HEK293T (cell line): ENCODE measurements at regions not wholly inside any gene's neighbourhood (a gene's known extent, or its start where the extent isn't known, plus 50 kb on each side); places are given as distances from the start of the nearest gene placed in this dataset.
"Not testable (repeated sequence)": the region's sequence is repeated elsewhere in the genome, so short reads cannot be mapped to it uniquely, and the experiment has no call there.

Experiments used
- CTCF ChIA-PET: fragments of 350-600 bp; formaldehyde crosslinking; extraction: SDS; loops from one replicate; lab custom pipeline; 2021; ENCODE audit warnings: antibody characterized with exemption, inconsistent platforms; lab: Yijun Ruan, JAX
- POLR2A ChIA-PET: fragments of 350-600 bp; formaldehyde crosslinking; extraction: SDS; loops from one replicate; lab custom pipeline; 2020; ENCODE audit warnings: antibody characterized with exemption, inconsistent platforms; lab: Yijun Ruan, JAX
- DNase-seq: peaks from one replicate; pipeline ENCODE4 v3.0.0; 2012; ENCODE audit warnings: mixed read lengths; ENCODE audit errors: extremely low spot score
- ARNT ChIP-seq: fragments of 450-650 bp; IDR thresholded peaks from 2 replicates; pipeline ENCODE4 v1.6.1; 2017; ENCODE audit warnings: mild to moderate bottlenecking
- BHLHE40 ChIP-seq: fragments of 450-650 bp; IDR thresholded peaks from 2 replicates; pipeline ENCODE4 v1.6.1; 2016; ENCODE audit warnings: mild to moderate bottlenecking, moderate library complexity, borderline replicate concordance
- CTBP1 ChIP-seq: fragments of 450-650 bp; IDR thresholded peaks from 2 replicates; pipeline ENCODE4 v1.6.1; 2016; ENCODE audit warnings: borderline replicate concordance
- ELF4 ChIP-seq: fragments of 450-650 bp; IDR thresholded peaks from 2 replicates; pipeline ENCODE4 v1.6.1; 2017; ENCODE audit warnings: antibody characterized with exemption
- FOXA1 ChIP-seq: fragments of 450-650 bp; IDR thresholded peaks from 2 replicates; pipeline ENCODE4 v1.6.1; 2016; ENCODE audit warnings: mild to moderate bottlenecking
- FOXK2 ChIP-seq: fragments of 450-650 bp; IDR thresholded peaks from 2 replicates; pipeline ENCODE4 v1.6.1; 2016; ENCODE audit warnings: mild to moderate bottlenecking
- FOXM1 ChIP-seq: fragments of 450-650 bp; IDR thresholded peaks from 2 replicates; pipeline ENCODE4 v1.6.1; 2017; ENCODE audit warnings: mild to moderate bottlenecking, borderline replicate concordance
- HDGF ChIP-seq: fragments of 450-650 bp; IDR thresholded peaks from 2 replicates; pipeline ENCODE4 v1.6.1; 2017; ENCODE audit warnings: antibody characterized with exemption, borderline replicate concordance
- L3MBTL2 ChIP-seq: fragments of 450-650 bp; conservative IDR thresholded peaks from 2 replicates; pipeline ENCODE4 v1.6.1; 2016; ENCODE audit warnings: mild to moderate bottlenecking
- LEF1 ChIP-seq: fragments of 450-650 bp; IDR thresholded peaks from 2 replicates; pipeline ENCODE4 v1.6.1; 2017; ENCODE audit warnings: mild to moderate bottlenecking, borderline replicate concordance
- NFRKB ChIP-seq: fragments of 450-650 bp; IDR thresholded peaks from 2 replicates; pipeline ENCODE4 v1.6.1; 2016; ENCODE audit warnings: mild to moderate bottlenecking, moderate library complexity
- SP1 ChIP-seq: fragments of 450-650 bp; IDR thresholded peaks from 2 replicates; pipeline ENCODE4 v1.6.1; 2017
- SUZ12 ChIP-seq: fragments of 450-650 bp; IDR thresholded peaks from 2 replicates; pipeline ENCODE4 v1.6.1; 2016; ENCODE audit warnings: mild to moderate bottlenecking
- TARDBP ChIP-seq: fragments of 450-650 bp; IDR thresholded peaks from 2 replicates; pipeline ENCODE4 v1.6.1; 2016
- ZNF384 ChIP-seq: fragments of 450-650 bp; IDR thresholded peaks from 2 replicates; pipeline ENCODE4 v1.6.1; 2016
- TF ChIP-seq, protein P1 (sequence below): fragments of 450-650 bp; IDR thresholded peaks from 2 replicates; pipeline ENCODE4 v1.6.1; 2016

DNA sequence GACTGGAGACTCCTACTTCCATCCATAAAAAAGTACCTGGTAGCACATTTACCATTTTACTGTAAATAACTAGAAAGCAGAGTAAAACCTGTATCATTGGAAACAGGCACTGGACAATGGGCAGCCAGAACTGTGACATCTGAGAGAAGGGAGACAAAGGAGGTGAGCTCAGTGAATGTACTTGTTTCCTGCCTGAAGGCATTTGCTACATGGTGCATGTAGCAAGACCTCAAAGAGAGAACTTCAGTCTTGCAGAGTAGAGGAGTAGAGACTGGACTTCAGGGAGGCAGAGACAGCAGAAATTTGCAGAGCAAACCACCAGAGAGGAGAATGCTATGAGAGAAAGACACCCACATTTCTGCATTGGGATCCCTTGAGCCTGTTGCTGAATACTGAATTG is 171.0 kb upstream of the CCN2 start:
- CTCF ChIA-PET, result interaction anchor here (1.6 kb wide), 1 partner anchor 9 kb away, joined by 4 read pairs; no protein-coding TSS in a partner anchor
- POLR2A ChIA-PET, result no interaction called here
- no peak for DNase-seq
- no peak for TF ChIP-seq HDGF
- no peak for TF ChIP-seq FOXM1

DNA sequence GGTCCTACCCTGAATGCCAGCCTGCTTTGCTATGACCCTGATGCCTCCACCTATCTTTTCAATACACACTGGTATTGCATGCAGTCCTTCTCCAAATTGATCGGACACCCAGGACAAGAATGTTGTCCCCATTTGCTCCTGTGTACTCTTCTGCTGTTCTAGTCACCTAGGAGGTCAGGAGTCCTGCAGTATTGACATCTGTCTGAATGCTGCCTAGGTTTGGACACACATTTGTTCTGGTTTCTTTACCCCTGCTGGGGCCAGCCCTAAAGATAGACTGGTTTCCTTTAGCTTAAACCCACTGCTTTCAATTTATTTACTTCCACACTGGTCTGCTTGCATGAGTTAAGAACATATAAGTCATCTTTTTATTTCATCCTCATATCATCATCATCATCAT is 167.0 kb upstream of the CCN2 start:
- TF ChIP-seq FOXM1 (no peak), FOXA1 (no peak), ELF4 (no peak), BHLHE40 (no peak), SP1 (no peak), CTBP1 (no peak), NFRKB (no peak), TARDBP (no peak), ZNF384 (no peak), FOXK2 (no peak)
- TF ChIP-seq, protein P1, sequence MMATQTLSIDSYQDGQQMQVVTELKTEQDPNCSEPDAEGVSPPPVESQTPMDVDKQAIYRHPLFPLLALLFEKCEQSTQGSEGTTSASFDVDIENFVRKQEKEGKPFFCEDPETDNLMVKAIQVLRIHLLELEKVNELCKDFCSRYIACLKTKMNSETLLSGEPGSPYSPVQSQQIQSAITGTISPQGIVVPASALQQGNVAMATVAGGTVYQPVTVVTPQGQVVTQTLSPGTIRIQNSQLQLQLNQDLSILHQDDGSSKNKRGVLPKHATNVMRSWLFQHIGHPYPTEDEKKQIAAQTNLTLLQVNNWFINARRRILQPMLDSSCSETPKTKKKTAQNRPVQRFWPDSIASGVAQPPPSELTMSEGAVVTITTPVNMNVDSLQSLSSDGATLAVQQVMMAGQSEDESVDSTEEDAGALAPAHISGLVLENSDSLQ, result no peak
- CTCF ChIA-PET, result no interaction called here
- POLR2A ChIA-PET, result no interaction called here
- no peak for DNase-seq

DNA sequence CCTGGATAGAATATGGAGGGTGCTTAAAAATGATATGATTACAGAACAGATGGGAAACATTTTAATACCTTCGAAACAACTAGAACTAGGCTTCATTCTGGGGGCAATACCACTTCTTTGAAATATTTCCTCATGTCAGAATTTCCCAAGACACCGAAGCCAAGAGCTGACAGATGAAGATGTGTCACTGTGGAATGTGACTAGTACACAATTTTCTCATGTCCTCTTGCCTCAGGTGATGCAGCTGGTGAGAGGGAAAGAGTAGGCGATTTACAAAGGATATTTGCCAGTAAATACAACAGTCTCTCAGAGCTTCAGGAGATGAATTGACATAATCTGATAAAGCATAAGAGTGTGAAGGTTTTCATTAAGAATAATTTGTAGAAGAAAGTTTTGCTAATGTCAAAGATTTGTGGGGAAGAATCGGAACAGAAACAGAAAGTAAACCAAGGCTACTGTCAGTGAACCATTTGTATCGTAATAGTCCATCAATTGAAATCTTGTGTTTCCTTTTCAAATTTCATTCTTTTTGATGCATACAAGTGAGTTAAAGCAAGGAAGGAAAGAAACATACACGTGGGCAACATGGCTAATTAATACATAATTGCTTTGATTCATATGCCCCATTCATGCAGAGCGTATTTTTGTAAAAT is 164.7 kb upstream of the CCN2 start:
- CTCF ChIA-PET, result no interaction called here
- POLR2A ChIA-PET, result no interaction called here
- DNase-seq, result no peak
- no peak for TF ChIP-seq FOXA1
- TF ChIP-seq FOXM1, result no peak
- TF ChIP-seq NFRKB, result no peak
- no peak for TF ChIP-seq LEF1
- TF ChIP-seq SP1, result no peak
- TF ChIP-seq, protein P1, result no peak
- TF ChIP-seq CTBP1, result no peak
- TF ChIP-seq ARNT, result no peak
- TF ChIP-seq ZNF384, result no peak
- TF ChIP-seq HDGF, result no peak
- TF ChIP-seq BHLHE40, result no peak

DNA sequence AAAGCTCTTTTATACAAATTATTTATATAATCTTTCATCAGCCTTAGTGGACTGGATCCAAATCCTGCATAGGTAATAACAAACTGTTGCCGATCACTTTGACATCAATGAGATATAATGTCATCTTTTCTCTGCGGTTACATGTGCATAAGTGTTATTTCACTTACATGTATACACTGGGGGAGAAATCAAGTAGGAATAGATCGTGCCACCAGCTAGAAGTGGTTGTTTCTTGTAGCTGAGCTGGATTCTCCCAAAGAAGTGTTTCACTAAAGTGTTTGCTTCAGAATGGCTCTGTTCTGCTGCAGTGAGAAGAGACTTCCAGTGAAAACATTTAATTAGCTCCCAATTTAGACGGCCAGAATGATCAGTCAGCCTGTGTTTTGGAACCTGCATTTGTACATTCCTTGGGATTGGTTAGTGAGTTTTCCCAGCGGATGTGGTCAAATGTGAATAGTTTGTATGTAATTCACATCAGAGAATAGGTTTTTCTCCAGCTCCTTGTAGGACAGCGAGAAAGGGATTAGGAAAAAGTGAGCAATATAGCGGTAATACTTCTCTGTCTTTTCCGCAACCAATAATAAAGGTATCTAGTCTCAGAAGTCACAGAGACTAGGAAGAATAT is 163.1 kb upstream of the CCN2 start:
- no peak for DNase-seq
- ChIA-PET POLR2A (no interaction called here), CTCF (interaction anchor here (0.7 kb wide), 1 partner anchor 163 kb away, joined by 6 read pairs; the partner anchor contains the start of gene CCN2)
- TF ChIP-seq LEF1 (no peak), SUZ12 (no peak), L3MBTL2 (no peak), FOXM1 (no peak), CTBP1 (no peak), SP1 (no peak)
- TF ChIP-seq, protein P1, result no peak

DNA sequence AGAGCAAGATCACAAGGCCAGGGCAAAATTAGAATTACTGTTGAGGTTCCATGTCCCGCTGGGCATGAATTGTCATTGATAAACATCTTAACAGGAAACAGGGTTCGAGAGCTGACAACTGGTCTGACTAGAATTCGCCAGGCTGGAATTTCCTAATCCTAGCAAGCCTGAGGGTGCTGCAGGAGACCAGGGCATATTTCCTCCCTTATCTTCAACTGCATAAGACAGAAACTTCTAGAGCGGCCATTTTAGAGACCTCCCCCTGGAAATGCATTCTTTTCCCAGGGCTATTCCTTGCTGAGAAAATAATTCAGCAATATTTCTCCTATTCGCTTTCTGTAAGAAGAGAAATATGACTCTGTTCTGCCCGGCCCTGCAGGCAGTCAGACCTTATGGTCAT is 158.6 kb upstream of the CCN2 start:
- CTCF ChIA-PET, DNase-seq, POLR2A ChIA-PET: not testable (repeated sequence)

DNA sequence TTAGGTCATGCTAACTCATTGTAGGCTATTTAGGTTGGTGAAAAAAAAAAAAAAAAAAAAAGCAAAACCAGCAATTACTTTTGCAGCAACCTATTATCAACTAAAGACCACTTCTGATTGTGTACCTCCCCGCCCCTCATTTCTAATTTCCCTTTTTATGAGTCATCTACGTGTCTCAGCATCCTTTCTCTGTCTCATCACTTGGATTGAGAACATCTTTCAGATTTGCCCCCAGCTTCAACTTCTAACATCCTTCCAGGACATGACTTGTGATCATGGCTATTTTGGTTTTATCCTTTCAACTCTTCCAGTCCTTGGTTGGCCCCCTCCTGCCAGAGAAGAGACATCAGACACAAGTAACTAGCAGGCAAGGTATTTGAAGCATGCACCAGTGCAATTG is 156.7 kb upstream of the CCN2 start:
- no peak for TF ChIP-seq BHLHE40
- TF ChIP-seq FOXM1, result no peak
- TF ChIP-seq FOXA1, result no peak
- TF ChIP-seq FOXK2, result no peak
- no peak for TF ChIP-seq ARNT
- no peak for TF ChIP-seq TARDBP
- no peak for TF ChIP-seq SUZ12
- no peak for TF ChIP-seq LEF1
- TF ChIP-seq HDGF, result no peak
- no peak for TF ChIP-seq L3MBTL2
- no peak for TF ChIP-seq ZNF384
- TF ChIP-seq, protein P1, result no peak
- no peak for TF ChIP-seq NFRKB
- no peak for TF ChIP-seq SP1
- no peak for DNase-seq
- ChIA-PET POLR2A (no interaction called here), CTCF (no interaction called here)
